Fibroblast of the aortic adventitia (primary cell): ENCODE measurements at regions not wholly inside any gene's neighbourhood (a gene's known extent, or its start where the extent isn't known, plus 50 kb on each side); places are given as distances from the start of the nearest gene placed in this dataset.

ENCODE experiments used
- DNase-seq: peaks from one replicate; pipeline ENCODE4 v3.0.0-alpha.2; 2010; ENCODE audit warnings: low read depth
- H3K4me3 ChIP-seq: 2 replicates; pipeline ENCODE4 v1.5.1; 2011; ENCODE audit warnings: low read depth, mild to moderate bottlenecking, control low read depth, low read length, moderate library complexity
- TF ChIP-seq, protein P1 (sequence below): IDR thresholded peaks from 2 replicates; pipeline ENCODE4 v1.5.1; 2011; ENCODE audit warnings: mild to moderate bottlenecking, low read length, control low read depth, inconsistent platforms; ENCODE audit not compliant: insufficient read depth

DNA sequence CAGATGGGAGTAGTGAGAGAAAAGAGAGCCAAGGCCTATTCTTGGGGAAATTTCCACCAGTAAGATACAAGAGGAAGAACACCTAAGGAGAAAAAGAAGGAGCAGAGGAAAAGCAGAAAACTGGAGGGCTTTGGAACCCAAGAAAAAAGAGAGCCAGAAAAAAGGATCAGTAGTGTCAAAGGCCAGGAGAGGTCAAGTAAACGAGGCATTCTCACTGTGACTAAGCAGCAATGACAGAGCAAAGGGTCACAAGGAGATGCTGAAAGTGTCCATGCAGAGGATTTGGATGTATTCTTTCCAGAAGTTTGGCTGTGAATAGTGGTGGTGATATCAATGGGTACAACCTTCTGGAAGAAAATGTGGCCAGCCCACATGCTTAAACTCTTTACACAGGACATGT, 109.5 kb downstream of the DYNAP start:
- H3K4me3 ChIP-seq = no peak overlapping the region
- TF ChIP-seq, protein P1, sequence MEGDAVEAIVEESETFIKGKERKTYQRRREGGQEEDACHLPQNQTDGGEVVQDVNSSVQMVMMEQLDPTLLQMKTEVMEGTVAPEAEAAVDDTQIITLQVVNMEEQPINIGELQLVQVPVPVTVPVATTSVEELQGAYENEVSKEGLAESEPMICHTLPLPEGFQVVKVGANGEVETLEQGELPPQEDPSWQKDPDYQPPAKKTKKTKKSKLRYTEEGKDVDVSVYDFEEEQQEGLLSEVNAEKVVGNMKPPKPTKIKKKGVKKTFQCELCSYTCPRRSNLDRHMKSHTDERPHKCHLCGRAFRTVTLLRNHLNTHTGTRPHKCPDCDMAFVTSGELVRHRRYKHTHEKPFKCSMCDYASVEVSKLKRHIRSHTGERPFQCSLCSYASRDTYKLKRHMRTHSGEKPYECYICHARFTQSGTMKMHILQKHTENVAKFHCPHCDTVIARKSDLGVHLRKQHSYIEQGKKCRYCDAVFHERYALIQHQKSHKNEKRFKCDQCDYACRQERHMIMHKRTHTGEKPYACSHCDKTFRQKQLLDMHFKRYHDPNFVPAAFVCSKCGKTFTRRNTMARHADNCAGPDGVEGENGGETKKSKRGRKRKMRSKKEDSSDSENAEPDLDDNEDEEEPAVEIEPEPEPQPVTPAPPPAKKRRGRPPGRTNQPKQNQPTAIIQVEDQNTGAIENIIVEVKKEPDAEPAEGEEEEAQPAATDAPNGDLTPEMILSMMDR = no peak
- DNase-seq = no peak

DNA sequence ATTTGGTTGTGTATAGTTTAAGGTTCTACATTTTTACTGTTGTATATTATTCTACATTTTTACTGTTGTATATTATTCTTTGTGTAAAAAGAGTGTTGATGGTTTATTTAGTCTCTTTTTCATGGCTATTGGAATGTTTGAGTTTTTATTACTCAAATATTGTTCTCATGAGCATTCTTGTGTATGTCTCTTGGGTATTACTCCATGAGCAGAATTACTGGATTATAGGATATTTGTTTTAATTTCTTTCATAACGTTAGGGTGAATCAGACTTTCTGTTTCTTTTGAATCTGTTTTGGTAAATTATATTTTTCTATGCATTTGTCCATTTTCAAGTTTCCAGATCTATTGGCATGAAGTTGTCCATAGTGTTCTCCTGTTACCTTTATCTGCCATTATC, 111.6 kb downstream of the DYNAP start:
- no peak overlapping the region for H3K4me3 ChIP-seq
- TF ChIP-seq, protein P1 = no peak
- peak; percentile 33 for DNase-seq

DNA sequence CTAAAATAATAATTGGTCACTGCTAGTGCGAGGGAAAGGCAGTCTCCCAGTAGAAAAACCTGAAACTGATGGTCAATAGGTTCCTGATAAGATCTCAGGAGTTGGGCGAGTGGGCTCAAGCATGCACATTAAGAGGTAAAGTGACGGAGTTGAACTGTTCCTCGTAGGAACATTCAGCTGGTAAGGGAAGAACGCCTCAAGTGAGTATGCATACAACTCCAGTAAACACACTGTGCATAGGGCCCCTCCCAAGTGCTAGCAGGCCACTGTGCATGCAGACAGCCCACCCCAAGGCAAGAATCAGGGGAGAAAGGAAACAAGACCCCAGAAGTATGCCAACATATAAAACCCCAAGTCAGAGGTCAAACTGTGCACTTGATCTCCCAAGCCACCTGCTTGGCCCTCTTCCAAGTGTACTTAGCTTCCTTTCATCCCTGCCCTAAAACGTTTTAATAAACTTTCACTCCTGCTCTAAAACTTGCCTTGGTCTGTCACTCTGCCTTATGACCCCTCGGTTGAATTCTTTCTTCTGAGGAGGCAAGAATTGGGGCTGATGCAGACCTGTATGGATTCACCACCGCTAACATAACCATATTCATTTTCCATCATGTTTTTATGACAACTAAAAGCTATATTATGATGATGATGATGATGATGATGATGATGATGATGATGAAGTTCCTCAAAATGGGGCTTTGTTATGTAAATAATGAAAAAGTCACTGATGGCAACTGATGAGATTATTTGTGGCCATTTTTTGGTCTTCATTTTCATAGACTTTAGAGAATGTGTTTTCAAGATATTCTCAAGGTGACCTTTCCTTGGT, 118.0 kb upstream of the RAB27B start:
- H3K4me3 ChIP-seq = no peak overlapping the region
- no peak for DNase-seq
- TF ChIP-seq, protein P1 = no peak

DNA sequence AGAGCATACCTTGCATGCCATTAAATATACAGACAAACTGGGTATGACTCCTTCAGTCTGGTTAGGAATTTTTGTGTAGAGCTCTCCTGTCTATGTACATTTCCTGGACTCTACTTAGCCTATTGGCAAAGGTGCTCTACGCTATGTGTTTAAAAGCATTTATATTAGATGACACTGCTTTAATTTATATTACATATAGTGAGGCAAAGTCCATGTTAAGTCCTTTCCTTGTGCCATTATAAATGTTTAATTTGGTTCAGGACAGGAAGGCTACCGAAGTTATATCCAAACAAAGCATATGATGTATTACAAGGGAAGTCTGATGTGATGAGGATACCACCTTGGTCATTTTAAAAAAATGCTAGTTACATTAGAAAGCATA, 117.4 kb upstream of the RAB27B start:
- TF ChIP-seq, protein P1 = no peak
- DNase-seq = no peak
- H3K4me3 ChIP-seq = no peak overlapping the region

DNA sequence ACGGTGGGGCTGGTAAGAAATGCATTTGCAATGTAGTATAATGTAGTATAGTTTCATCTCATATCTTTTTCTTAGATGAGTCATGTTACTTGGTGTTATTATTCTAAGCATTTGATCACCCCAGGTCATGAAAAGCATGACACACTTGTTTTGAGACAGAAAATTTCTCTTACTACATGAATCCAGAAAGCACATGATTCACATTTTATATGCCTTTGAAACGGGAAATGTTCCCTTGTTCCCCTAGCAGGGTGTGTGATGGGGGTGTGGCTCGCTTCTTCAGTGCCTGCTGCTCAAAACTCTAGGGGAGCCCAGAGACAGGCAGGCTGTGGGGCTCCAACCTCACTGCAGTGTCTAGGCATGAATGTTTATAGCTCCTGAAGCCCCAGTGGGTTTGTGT, 116.0 kb upstream of the RAB27B start:
- no peak overlapping the region for H3K4me3 ChIP-seq
- TF ChIP-seq, protein P1 = no peak
- peak; percentile 77 for DNase-seq

DNA sequence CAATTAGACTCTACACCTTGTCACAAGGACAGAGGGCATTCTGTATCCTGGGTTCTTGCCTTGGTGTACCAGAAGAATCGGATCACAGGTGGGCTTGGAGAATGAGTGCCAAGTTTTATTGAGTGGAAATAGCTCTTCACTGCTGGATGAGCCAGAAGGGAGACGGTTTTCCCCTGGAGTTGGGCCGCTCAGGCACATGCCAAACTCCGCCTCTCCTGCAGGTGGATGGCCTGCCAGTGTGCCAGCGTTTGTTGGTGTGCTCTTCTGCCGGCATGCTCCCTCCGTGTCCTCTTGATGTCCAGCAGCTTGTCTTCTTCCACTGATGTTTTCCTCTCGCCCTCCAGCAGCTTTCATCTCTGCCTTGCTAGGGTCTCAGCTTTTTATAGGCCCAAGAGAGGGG, 115.5 kb upstream of the RAB27B start:
- no peak overlapping the region for H3K4me3 ChIP-seq
- TF ChIP-seq, protein P1 = no peak
- DNase-seq = no peak

DNA sequence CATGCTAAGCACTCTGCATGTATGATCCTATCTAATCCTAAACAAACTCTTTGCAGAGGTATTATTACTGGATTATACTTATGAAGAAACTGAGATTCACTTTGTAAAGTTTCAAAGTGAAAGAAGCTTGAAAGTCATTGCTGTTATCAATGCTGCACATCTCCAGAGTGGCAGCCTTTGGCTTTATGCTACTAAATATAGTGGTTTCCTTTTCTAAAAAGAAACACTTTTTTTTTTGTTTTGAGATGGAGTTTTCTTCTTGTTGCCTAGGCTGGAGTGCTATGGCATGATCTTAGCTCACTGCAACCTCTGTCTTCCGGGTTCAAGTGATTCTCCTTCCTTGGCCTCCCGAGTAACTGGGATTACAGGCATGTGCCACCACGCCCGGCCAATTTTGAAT, 114.9 kb upstream of the RAB27B start:
- no peak for DNase-seq
- TF ChIP-seq, protein P1 = no peak
- H3K4me3 ChIP-seq = no peak overlapping the region
